Activated CD8-positive, alpha-beta T cell treated with anti-CD3 and anti-CD28 coated beads, Interleukin-2, amount 10 ng/mL, durations not matched to agents 7 days and 5 days (primary cell): ENCODE measurements at regions not wholly inside any gene's neighbourhood (a gene's known extent, or its start where the extent isn't known, plus 50 kb on each side); places are given as distances from the start of the nearest gene placed in this dataset.

Experiments used
- ATAC-seq: fragments of 150-1000 bp; cut with Tn5 transposase; one replicate; pipeline ENCODE4 v1.10.0; 2021; ENCODE audit warnings: moderate library complexity
- CTCF ChIA-PET: fragments of 350-600 bp; sonication (Branson Sonifier 250); formaldehyde crosslinking; loops from one replicate; lab custom pipeline; 2021; ENCODE audit warnings: antibody characterized with exemption; lab: Charles Lee
- POLR2A ChIA-PET: fragments of 350-600 bp; sonication (Branson Sonifier 250); formaldehyde crosslinking; loops from one replicate; lab custom pipeline; 2021; ENCODE audit warnings: antibody characterized with exemption; lab: Charles Lee
- DNase-seq: peaks from one replicate; pipeline ENCODE4 v3.0.0-alpha.2; 2020
- H3K27ac Mint-ChIP-seq: one replicate; pipeline ENCODE4 v1.8.0; 2021; ENCODE audit warnings: mild to moderate bottlenecking, mixed read lengths
- H3K27me3 Mint-ChIP-seq: one replicate; pipeline ENCODE4 v1.8.0; 2021; ENCODE audit warnings: low read depth, mixed read lengths
- H3K36me3 Mint-ChIP-seq: one replicate; pipeline ENCODE4 v1.8.0; 2021; ENCODE audit warnings: low read depth, mixed read lengths
- H3K4me1 Mint-ChIP-seq: one replicate; pipeline ENCODE4 v1.8.0; 2021; ENCODE audit warnings: low read depth, mixed read lengths
- H3K4me3 Mint-ChIP-seq: one replicate; pipeline ENCODE4 v1.8.0; 2021; ENCODE audit warnings: mild to moderate bottlenecking, mixed read lengths
- H3K9me3 Mint-ChIP-seq: one replicate; pipeline ENCODE4 v1.8.0; 2022; ENCODE audit warnings: mixed read lengths; ENCODE audit not compliant: insufficient read depth

DNA sequence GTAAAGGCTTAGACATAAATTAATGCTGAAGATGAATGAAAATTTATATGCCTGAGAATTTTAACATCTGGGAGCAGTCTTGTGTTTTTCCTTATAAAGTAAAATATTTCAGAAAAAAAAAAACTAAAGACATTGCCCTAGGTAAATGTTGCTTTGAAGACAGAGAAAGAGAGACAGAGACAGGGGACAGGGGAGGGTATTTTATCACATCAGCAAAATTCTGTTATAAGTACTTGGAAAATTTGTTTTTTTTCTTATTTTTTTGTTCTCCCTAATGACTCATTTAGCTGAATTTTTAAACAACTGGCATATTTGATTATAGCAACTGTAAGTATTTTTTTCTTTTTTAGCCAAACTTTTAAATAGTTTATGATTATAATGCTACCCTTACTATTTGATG, 1540.6 kb upstream of the GBE1 start:
- Mint-ChIP-seq H3K27me3 (no peaks in the 10 kb centered on the region), H3K4me1 (no peaks in the 10 kb centered on the region), H3K27ac (no peak overlapping the region), H3K4me3 (no peak overlapping the region), H3K9me3 (peaks cover 12% of the 10 kb centered on the region), H3K36me3 (no peaks in the 10 kb centered on the region)
- no peak for DNase-seq
- ChIA-PET POLR2A (no interaction called here), CTCF (no interaction called here)
- no peak for ATAC-seq

GRCh38 chr3:83317605-83318004, 1556.2 kb upstream of the GBE1 start:
- Mint-ChIP-seq H3K27ac (no peak overlapping the region), H3K36me3 (no peaks in the 10 kb centered on the region), H3K4me1 (no peaks in the 10 kb centered on the region), H3K27me3 (no peaks in the 10 kb centered on the region), H3K9me3 (peaks cover 8% of the 10 kb centered on the region), H3K4me3 (no peak overlapping the region)
- POLR2A ChIA-PET, result no interaction called here
- DNase-seq, result no peak
- ATAC-seq, result no peak
- CTCF ChIA-PET, result no interaction called here

GRCh38 chr3:83320726-83321125, 1559.3 kb upstream of the GBE1 start:
- Mint-ChIP-seq H3K36me3 (no peaks in the 10 kb centered on the region), H3K27me3 (no peaks in the 10 kb centered on the region), H3K4me3 (no peak overlapping the region), H3K9me3 (peaks cover 8% of the 10 kb centered on the region), H3K27ac (no peak overlapping the region), H3K4me1 (no peaks in the 10 kb centered on the region)
- ATAC-seq (no peak), DNase-seq (no peak)
- POLR2A ChIA-PET, result no interaction called here
- CTCF ChIA-PET, result no interaction called here

- H3K4me1 Mint-ChIP-seq, result no peaks in the 10 kb centered on the region
- no peak for DNase-seq
- no peaks in the 10 kb centered on the region for H3K27me3 Mint-ChIP-seq
- H3K27ac Mint-ChIP-seq, result no peak overlapping the region
- H3K9me3 Mint-ChIP-seq, result peaks cover 8% of the 10 kb centered on the region
- no peaks in the 10 kb centered on the region for H3K36me3 Mint-ChIP-seq
- H3K4me3 Mint-ChIP-seq, result no peak overlapping the region
- no peak for ATAC-seq
- ChIA-PET CTCF (no interaction called here), POLR2A (no interaction called here)
Measured at GRCh38 chr3:83321457-83321856, 1560.0 kb upstream of the GBE1 start.

- Mint-ChIP-seq H3K9me3 (peaks cover 8% of the 10 kb centered on the region), H3K36me3 (no peaks in the 10 kb centered on the region), H3K4me1 (no peaks in the 10 kb centered on the region), H3K4me3 (no peak overlapping the region), H3K27me3 (no peaks in the 10 kb centered on the region), H3K27ac (no peak overlapping the region)
- POLR2A ChIA-PET, result no interaction called here
- ATAC-seq (no peak), DNase-seq (no peak)
- CTCF ChIA-PET, result no interaction called here
Measured at GRCh38 chr3:83321891-83322290, 1560.4 kb upstream of the GBE1 start.

DNA sequence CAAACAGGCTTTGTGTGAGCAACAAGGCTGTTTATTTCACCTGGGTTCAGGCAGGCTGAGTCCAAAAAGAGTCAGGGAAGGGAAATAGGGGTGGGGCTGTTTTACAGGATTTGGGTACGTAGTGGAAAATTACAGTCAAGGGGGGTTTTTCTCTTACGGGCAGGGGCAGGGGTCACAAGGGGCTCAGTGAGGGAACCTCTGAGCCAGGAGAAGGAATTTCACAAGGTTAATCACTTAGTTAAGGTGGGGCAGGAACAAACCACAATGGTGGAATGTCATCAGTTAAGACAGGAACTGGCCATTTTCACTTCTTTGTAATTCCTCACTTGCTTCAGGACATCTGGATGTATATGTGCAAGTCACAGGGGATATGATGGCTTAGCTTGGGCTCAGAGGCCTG, 1592.8 kb upstream of the GBE1 start:
- Mint-ChIP-seq H3K36me3 (no peaks in the 10 kb centered on the region), H3K4me1 (no peaks in the 10 kb centered on the region), H3K27me3 (no peaks in the 10 kb centered on the region), H3K4me3 (no peak overlapping the region), H3K27ac (no peak overlapping the region), H3K9me3 (peaks cover 33% of the 10 kb centered on the region)
- CTCF ChIA-PET, result no interaction called here
- POLR2A ChIA-PET, result no interaction called here
- DNase-seq, result no peak
- ATAC-seq, result no peak

- ChIA-PET POLR2A (no interaction called here), CTCF (no interaction called here)
- Mint-ChIP-seq H3K27me3 (no peaks in the 10 kb centered on the region), H3K36me3 (no peaks in the 10 kb centered on the region), H3K27ac (no peak overlapping the region), H3K4me3 (no peak overlapping the region), H3K4me1 (no peaks in the 10 kb centered on the region), H3K9me3 (peaks cover 5% of the 10 kb centered on the region)
- ATAC-seq (no peak), DNase-seq (no peak)
Measured at GRCh38 chr3:83393276-83393675, 1565.5 kb upstream of the CADM2 start.

- CTCF ChIA-PET, result no interaction called here
- DNase-seq (no peak), ATAC-seq (no peak)
- Mint-ChIP-seq H3K27ac (no peak overlapping the region), H3K4me3 (no peak overlapping the region), H3K9me3 (peaks cover 5% of the 10 kb centered on the region), H3K4me1 (no peaks in the 10 kb centered on the region), H3K27me3 (no peaks in the 10 kb centered on the region), H3K36me3 (no peaks in the 10 kb centered on the region)
- POLR2A ChIA-PET, result no interaction called here
Measured at GRCh38 chr3:83403927-83404326, 1554.9 kb upstream of the CADM2 start.

GRCh38 chr3:83426300-83426699, 1532.5 kb upstream of the CADM2 start:
- Mint-ChIP-seq H3K36me3 (no peaks in the 10 kb centered on the region), H3K4me3 (no peak overlapping the region), H3K9me3 (peaks cover 5% of the 10 kb centered on the region), H3K27ac (no peak overlapping the region), H3K27me3 (no peaks in the 10 kb centered on the region), H3K4me1 (no peaks in the 10 kb centered on the region)
- ChIA-PET CTCF (no interaction called here), POLR2A (no interaction called here)
- DNase-seq (no peak), ATAC-seq (no peak)

GRCh38 chr3:83434880-83435587, 1523.8 kb upstream of the CADM2 start:
- no peak for ATAC-seq

GRCh38 chr3:83438188-83438587, 1520.6 kb upstream of the CADM2 start:
- Mint-ChIP-seq H3K27me3 (no peaks in the 10 kb centered on the region), H3K9me3 (peaks cover 24% of the 10 kb centered on the region), H3K36me3 (no peaks in the 10 kb centered on the region), H3K4me3 (no peak overlapping the region), H3K4me1 (no peaks in the 10 kb centered on the region), H3K27ac (no peak overlapping the region)
- CTCF ChIA-PET, result no interaction called here
- no peak for ATAC-seq
- DNase-seq, result no peak
- POLR2A ChIA-PET, result no interaction called here

More at GRCh38 chr3:83434880-83435587, 1523.8 kb upstream of the CADM2 start:
- H3K4me3 Mint-ChIP-seq, result no peak overlapping the region
- H3K36me3 Mint-ChIP-seq, result no peaks in the 10 kb centered on the region
- ChIA-PET CTCF (no interaction called here), POLR2A (no interaction called here)
- H3K9me3 Mint-ChIP-seq, result peaks cover 7% of the 10 kb centered on the region
- no peaks in the 10 kb centered on the region for H3K4me1 Mint-ChIP-seq
- no peak overlapping the region for H3K27ac Mint-ChIP-seq
- no peak for DNase-seq
- H3K27me3 Mint-ChIP-seq, result no peaks in the 10 kb centered on the region

GRCh38 chr3:83453056-83453455, 1505.7 kb upstream of the CADM2 start:
- Mint-ChIP-seq H3K4me3 (no peak overlapping the region), H3K9me3 (peaks cover 4% of the 10 kb centered on the region), H3K27ac (no peak overlapping the region), H3K4me1 (no peaks in the 10 kb centered on the region), H3K36me3 (no peaks in the 10 kb centered on the region), H3K27me3 (no peaks in the 10 kb centered on the region)
- DNase-seq, result no peak
- no peak for ATAC-seq
- CTCF ChIA-PET, result no interaction called here
- POLR2A ChIA-PET, result no interaction called here

DNA sequence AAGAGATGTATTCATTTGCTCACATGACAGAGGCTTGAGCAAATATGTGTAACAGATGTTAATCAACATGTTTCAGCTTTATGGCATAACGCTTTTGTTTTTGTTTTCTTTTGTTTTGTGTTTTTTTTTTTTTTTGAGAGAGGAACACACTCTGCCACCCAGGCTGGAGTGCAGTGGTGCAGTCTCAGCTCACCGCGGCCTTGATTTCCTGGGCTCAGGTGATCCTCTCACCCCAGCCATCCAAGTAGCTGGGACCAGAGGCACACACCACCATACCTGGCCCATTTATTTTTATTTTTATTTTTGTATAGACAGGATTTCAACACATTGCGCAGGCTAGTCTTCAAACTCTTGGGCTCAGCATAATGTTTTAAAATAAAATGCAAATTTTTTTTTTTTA, 1504.4 kb upstream of the CADM2 start:
- CTCF ChIA-PET, result no interaction called here
- H3K36me3 Mint-ChIP-seq, result no peaks in the 10 kb centered on the region
- no peak for DNase-seq
- ATAC-seq, result no peak
- POLR2A ChIA-PET, result no interaction called here
- peaks cover 4% of the 10 kb centered on the region for H3K9me3 Mint-ChIP-seq
- no peak overlapping the region for H3K27ac Mint-ChIP-seq
- H3K27me3 Mint-ChIP-seq, result no peaks in the 10 kb centered on the region
- no peaks in the 10 kb centered on the region for H3K4me1 Mint-ChIP-seq
- no peak overlapping the region for H3K4me3 Mint-ChIP-seq
